AG10803 (cell line): ENCODE measurements at regions not wholly inside any gene's neighbourhood (a gene's known extent, or its start where the extent isn't known, plus 50 kb on each side); places are given as distances from the start of the nearest gene placed in this dataset.

Source experiments
- DNase-seq: peaks from one replicate; pipeline ENCODE4 v3.0.0; 2010; ENCODE audit warnings: low read depth
- H3K4me3 ChIP-seq: 2 replicates; pipeline ENCODE4 v1.5.1; 2011; ENCODE audit warnings: mild to moderate bottlenecking, low read length, control low read depth
- CTCF ChIP-seq: conservative IDR thresholded peaks from 2 replicates; pipeline ENCODE4 v1.5.1; 2011; ENCODE audit warnings: mild to moderate bottlenecking, low read length, control low read depth, inconsistent platforms

GRCh38 chr7:145696071-145696470, 420.5 kb upstream of the CNTNAP2 start:
- no peak overlapping the region for H3K4me3 ChIP-seq
- TF ChIP-seq CTCF: no peak
- peak; percentile 18 for DNase-seq

DNA sequence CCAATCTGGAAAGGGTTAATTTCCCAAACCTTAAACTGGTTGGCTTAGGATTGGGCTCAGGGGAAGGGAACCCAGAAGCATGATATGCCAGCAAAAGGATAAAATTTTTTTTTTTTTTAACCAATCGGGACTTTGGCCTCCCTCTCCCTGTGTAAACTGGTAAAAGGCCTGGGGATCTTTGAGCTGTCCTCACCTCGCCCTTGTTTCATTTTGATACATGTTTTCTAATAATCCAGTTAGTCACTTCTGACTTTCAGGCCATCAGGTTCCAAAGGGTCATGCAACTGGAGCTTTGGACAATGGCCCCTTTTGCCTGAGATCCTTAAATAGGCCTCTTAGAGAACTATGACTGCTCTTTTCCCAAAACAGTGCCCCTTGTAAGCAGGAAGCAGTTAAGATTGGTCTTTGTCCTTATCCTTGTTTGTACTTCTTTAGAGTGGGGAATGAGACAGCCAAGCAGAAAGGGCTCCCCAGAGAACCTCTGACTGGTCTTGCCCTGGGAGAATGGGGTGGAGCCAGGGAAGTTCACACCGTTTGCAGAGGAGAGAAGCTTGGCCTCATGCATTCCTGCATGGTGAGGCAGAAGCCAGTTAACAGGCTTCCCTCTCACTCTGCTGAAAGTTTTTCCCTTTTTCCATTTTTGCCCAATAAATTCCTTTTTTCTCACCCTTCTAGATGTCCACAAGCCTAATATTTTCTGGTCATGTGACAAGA, 424.2 kb upstream of the CNTNAP2 start:
- TF ChIP-seq CTCF: no peak
- DNase-seq: peak; percentile 12
- H3K4me3 ChIP-seq: no peak overlapping the region

GRCh38 chr7:145691377-145691914, 425.2 kb upstream of the CNTNAP2 start:
- H3K4me3 ChIP-seq: no peak overlapping the region
- no peak for TF ChIP-seq CTCF
- no peak for DNase-seq

GRCh38 chr7:145681646-145682045, 435.0 kb upstream of the CNTNAP2 start:
- TF ChIP-seq CTCF: no peak
- H3K4me3 ChIP-seq: no peak overlapping the region

GRCh38 chr7:145681159-145681558, 435.4 kb upstream of the CNTNAP2 start:
- TF ChIP-seq CTCF: no peak
- no peak overlapping the region for H3K4me3 ChIP-seq
- no peak for DNase-seq

More at GRCh38 chr7:145681646-145682045, 435.0 kb upstream of the CNTNAP2 start:
- DNase-seq: no peak

DNA sequence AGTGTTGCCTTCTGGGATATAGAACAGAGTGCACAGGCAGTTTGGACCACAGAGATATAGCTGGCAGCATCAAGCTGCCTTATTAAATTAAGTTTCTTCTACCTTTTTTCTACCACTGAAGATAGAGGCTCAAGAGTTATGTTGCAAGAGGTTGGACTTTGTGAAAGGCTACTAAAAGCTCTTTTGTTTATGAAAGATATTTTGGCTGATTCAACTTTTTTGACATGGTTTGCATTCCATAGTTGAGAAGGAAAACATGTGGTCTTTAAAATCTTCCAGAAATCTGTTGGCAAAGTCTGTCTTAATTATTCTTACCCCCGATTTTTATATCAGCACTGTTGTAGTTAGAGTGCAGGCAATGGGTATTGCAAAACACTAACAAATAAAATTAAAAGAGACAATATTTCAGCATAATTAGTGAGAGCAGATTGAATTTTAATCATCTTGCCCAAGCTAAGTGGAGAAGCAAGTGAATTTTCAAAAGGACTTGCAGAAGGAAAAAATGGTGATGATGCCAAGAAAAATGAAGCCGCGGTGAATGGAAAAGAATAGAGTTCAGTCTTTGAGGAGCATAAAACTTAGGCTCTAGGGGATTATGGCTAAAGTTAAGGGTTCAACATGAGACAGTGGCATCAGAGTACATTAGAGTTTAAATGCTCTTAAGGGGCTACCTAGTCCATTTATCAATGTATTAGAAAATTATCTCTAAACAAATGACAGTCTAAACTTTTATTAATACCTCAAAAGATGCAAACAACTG, 450.9 kb upstream of the CNTNAP2 start:
- no peak for TF ChIP-seq CTCF
- DNase-seq: peak; percentile 4
- no peak overlapping the region for H3K4me3 ChIP-seq

- DNase-seq: no peak
- no peak for TF ChIP-seq CTCF
- no peak overlapping the region for H3K4me3 ChIP-seq
Observed at GRCh38 chr7:145655666-145656065, 460.9 kb upstream of the CNTNAP2 start.
